ENCODE measurements at regions not wholly inside any gene's neighbourhood (a gene's known extent, or its start where the extent isn't known, plus 50 kb on each side); places are given as distances from the start of the nearest gene placed in this dataset.

GRCh38 chr4:20638825-20639224 is 61.4 kb upstream of the PACRGL start:
- DNase-seq (ENCODE audit: low read depth, low spot score): no peak

- DNase-seq (ENCODE audit: low read depth, low spot score): no peak
Measured at GRCh38 chr4:20639346-20639745, 60.9 kb upstream of the PACRGL start.

- no peak for DNase-seq (ENCODE audit: low read depth, low spot score)
Measured at GRCh38 chr4:20640989-20641388, 59.3 kb upstream of the PACRGL start.

- DNase-seq (ENCODE audit: low read depth, low spot score): no peak
Measured at GRCh38 chr4:20641976-20642375, 58.3 kb upstream of the PACRGL start.

- DNase-seq (ENCODE audit: low read depth, low spot score): no peak
Measured at GRCh38 chr4:20643631-20644030, 56.6 kb upstream of the PACRGL start.

- DNase-seq (ENCODE audit: low read depth, low spot score): no peak
Measured at GRCh38 chr4:20645236-20645635, 55.0 kb upstream of the PACRGL start.

- no peak for DNase-seq (ENCODE audit: low read depth, low spot score)
Measured at GRCh38 chr4:20646287-20646686, 54.0 kb upstream of the PACRGL start.

All from smooth muscle cell of the brain vasculature (primary cell).